WTC11 (cell line): ENCODE measurements at regions not wholly inside any gene's neighbourhood (a gene's known extent, or its start where the extent isn't known, plus 50 kb on each side); places are given as distances from the start of the nearest gene placed in this dataset.

ENCODE experiments used
- ATAC-seq: fragments of 200-7000 bp; cut with Tn5 transposase; 2 replicates; pipeline ENCODE4 v1.10.0; 2021; ENCODE audit warnings: mild to moderate bottlenecking, moderate library complexity
- CTCF ChIA-PET: fragments of 300-600 bp; sonication (Branson Sonifier 250); formaldehyde crosslinking; loops from one replicate; lab custom pipeline; 2021; ENCODE audit warnings: antibody characterized with exemption; lab: Charles Lee
- POLR2A ChIA-PET: fragments of 350-600 bp; sonication (Branson Sonifier 250); formaldehyde crosslinking; loops from one replicate; lab custom pipeline; 2021; ENCODE audit warnings: antibody characterized with exemption; lab: Charles Lee
- DNase-seq: peaks from one replicate; pipeline ENCODE4 v3.0.0; 2021; ENCODE audit warnings: low spot score
- H3K27ac Mint-ChIP-seq: 2 replicates; pipeline ENCODE4 v1.8.0; 2021; ENCODE audit warnings: mixed read lengths
- H3K27me3 Mint-ChIP-seq: 2 replicates; pipeline ENCODE4 v1.8.0; 2021; ENCODE audit warnings: low read depth, mild to moderate bottlenecking, moderate library complexity, mixed read lengths
- H3K36me3 Mint-ChIP-seq: 2 replicates; pipeline ENCODE4 v1.8.0; 2021; ENCODE audit warnings: mixed read lengths
- H3K4me1 Mint-ChIP-seq: 2 replicates; pipeline ENCODE4 v1.8.0; 2022; ENCODE audit warnings: mixed read lengths
- H3K4me3 Mint-ChIP-seq: 2 replicates; pipeline ENCODE4 v1.8.0; 2021; ENCODE audit warnings: mild to moderate bottlenecking, moderate library complexity, mixed read lengths
- H3K9me3 Mint-ChIP-seq: 2 replicates; pipeline ENCODE4 v1.8.0; 2021; ENCODE audit warnings: mixed read lengths
- ATF1 ChIP-seq: sonication (generic); formaldehyde crosslinking; IDR thresholded peaks from 2 replicates; pipeline ENCODE4 v1.8.1; 2023; ENCODE audit warnings: mild to moderate bottlenecking, moderate library complexity, missing genetic modification reagents
- ESRRA ChIP-seq: sonication (generic); formaldehyde crosslinking; IDR thresholded peaks from 2 replicates; pipeline ENCODE4 v1.8.1; 2022; ENCODE audit warnings: mild to moderate bottlenecking, missing genetic modification reagents, borderline replicate concordance
- ETV6 ChIP-seq: sonication (generic); formaldehyde crosslinking; IDR thresholded peaks from 2 replicates; pipeline ENCODE4 v1.8.1; 2022; ENCODE audit warnings: mild to moderate bottlenecking, missing genetic modification reagents
- FOXJ3 ChIP-seq: sonication (generic); formaldehyde crosslinking; IDR thresholded peaks from 2 replicates; pipeline ENCODE4 v1.9.0; 2021; ENCODE audit warnings: missing genetic modification reagents, mild to moderate bottlenecking, borderline replicate concordance
- GABPB1 ChIP-seq: sonication (generic); formaldehyde crosslinking; IDR thresholded peaks from 2 replicates; pipeline ENCODE4 v1.8.1; 2023; ENCODE audit warnings: mild to moderate bottlenecking, missing genetic modification reagents
- GRHL2 ChIP-seq: fragments of 250-450 bp; sonication (Bioruptor Pico); IDR thresholded peaks from 2 replicates; pipeline ENCODE4 v1.8.0; 2022; ENCODE audit warnings: mild to moderate bottlenecking, moderate library complexity; ENCODE audit not compliant: insufficient replicate concordance, severe bottlenecking
- IRF2 ChIP-seq: sonication (generic); formaldehyde crosslinking; IDR thresholded peaks from 2 replicates; pipeline ENCODE4 v1.8.0; 2022; ENCODE audit warnings: low read depth, missing genetic modification reagents, borderline replicate concordance
- MYBL2 ChIP-seq: sonication (generic); formaldehyde crosslinking; IDR thresholded peaks from 2 replicates; pipeline ENCODE4 v1.8.1; 2023; ENCODE audit warnings: mild to moderate bottlenecking, moderate library complexity, missing genetic modification reagents
- NFE2L1 ChIP-seq: sonication (generic); formaldehyde crosslinking; IDR thresholded peaks from 2 replicates; pipeline ENCODE4 v1.8.1; 2023; ENCODE audit warnings: missing genetic modification reagents
- NR2C2 ChIP-seq: sonication (generic); formaldehyde crosslinking; IDR thresholded peaks from 2 replicates; pipeline ENCODE4 v1.8.0; 2022; ENCODE audit warnings: mild to moderate bottlenecking, missing genetic modification reagents
- RORB ChIP-seq: fragments of 250-450 bp; sonication (Bioruptor Pico); IDR thresholded peaks from 2 replicates; pipeline ENCODE4 v1.9.0; 2021; ENCODE audit warnings: mild to moderate bottlenecking
- SMAD3 ChIP-seq: sonication (generic); formaldehyde crosslinking; IDR thresholded peaks from 2 replicates; pipeline ENCODE4 v1.8.0; 2022; ENCODE audit warnings: missing genetic modification reagents, mild to moderate bottlenecking, borderline replicate concordance
- SOX15 ChIP-seq: fragments of 250-450 bp; sonication (Bioruptor Pico); IDR thresholded peaks from 2 replicates; pipeline ENCODE4 v1.9.0; 2021; ENCODE audit warnings: mild to moderate bottlenecking
- SP1 ChIP-seq: sonication (generic); formaldehyde crosslinking; conservative IDR thresholded peaks from 2 replicates; pipeline ENCODE4 v1.8.1; 2022; ENCODE audit warnings: missing genetic modification reagents
- ZNF121 ChIP-seq: sonication (generic); formaldehyde crosslinking; IDR thresholded peaks from 2 replicates; pipeline ENCODE4 v1.8.0; 2023; ENCODE audit warnings: missing genetic modification reagents
- ZNF232 ChIP-seq: sonication (generic); formaldehyde crosslinking; IDR thresholded peaks from 2 replicates; pipeline ENCODE4 v1.8.0; 2022; ENCODE audit warnings: mild to moderate bottlenecking, missing genetic modification reagents
- TF ChIP-seq, protein P1 (sequence below): sonication (generic); formaldehyde crosslinking; IDR thresholded peaks from 2 replicates; pipeline ENCODE4 v1.8.1; 2022; ENCODE audit warnings: mild to moderate bottlenecking, moderate library complexity, missing genetic modification reagents
- TF ChIP-seq, protein P2 (sequence below): fragments of 250-450 bp; sonication (Bioruptor Pico); conservative IDR thresholded peaks from 2 replicates; pipeline ENCODE4 v1.9.0; 2021; ENCODE audit warnings: mild to moderate bottlenecking
- TF ChIP-seq, protein P3 (sequence below): sonication (generic); formaldehyde crosslinking; IDR thresholded peaks from 2 replicates; pipeline ENCODE4 v1.8.1; 2023; ENCODE audit warnings: mild to moderate bottlenecking, missing genetic modification reagents, borderline replicate concordance
- TF ChIP-seq, protein P4 (sequence below): sonication (generic); formaldehyde crosslinking; IDR thresholded peaks from 2 replicates; pipeline ENCODE4 v1.8.0; 2023; ENCODE audit warnings: missing genetic modification reagents
- TF ChIP-seq, protein P5 (sequence below): fragments of 200-600 bp; IDR thresholded peaks from 2 replicates; pipeline ENCODE4 v1.8.0; 2022; ENCODE audit warnings: antibody characterized with exemption
- TF ChIP-seq, protein P6 (sequence below): sonication (generic); formaldehyde crosslinking; IDR thresholded peaks from 2 replicates; pipeline ENCODE4 v1.8.1; 2023; ENCODE audit warnings: mild to moderate bottlenecking, missing genetic modification reagents

DNA sequence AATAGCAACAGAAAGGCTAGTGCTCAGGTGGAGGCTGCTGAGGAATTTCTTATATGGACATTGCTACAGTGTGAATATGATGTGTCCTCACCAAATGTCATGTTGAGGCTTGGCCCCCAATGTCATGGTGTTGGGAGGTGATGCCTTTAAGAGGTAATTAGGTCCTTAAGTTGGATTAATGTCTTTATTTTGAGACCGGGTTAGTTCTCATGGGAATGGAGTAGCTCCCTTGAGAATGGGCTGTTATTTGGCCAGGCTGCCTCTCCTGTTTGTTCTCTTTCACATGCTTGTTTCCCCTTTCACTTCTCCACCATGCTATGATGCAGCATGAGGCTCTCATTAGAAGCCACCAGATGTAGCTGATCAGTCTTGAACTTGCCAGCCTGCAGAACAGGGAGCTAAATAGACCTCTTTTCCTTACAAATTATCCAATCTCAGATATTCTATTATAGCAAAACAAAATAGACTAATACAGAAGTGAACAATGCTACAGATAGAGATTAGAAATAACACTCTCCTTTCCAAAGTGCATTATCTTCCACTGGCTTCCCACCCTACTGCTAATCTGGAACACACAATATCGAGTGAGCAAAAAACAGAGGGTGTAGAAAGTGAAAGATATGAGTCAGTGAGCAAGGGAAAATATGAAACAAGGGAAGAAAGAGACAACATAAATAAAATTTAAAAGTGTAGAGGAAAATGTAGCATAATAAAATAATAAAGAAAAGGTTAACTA is 160.2 kb downstream of the NTMT2 start (continued):
- TF ChIP-seq IRF2 (no peak), FOXJ3 (CRISPR knock-in tag) (no peak), ESRRA (CRISPR knock-in tag) (no peak), ATF1 (CRISPR knock-in tag) (no peak), ZNF232 (no peak), RORB (no peak), SOX15 (CRISPR knock-in tag) (no peak)
- TF ChIP-seq, protein P1, sequence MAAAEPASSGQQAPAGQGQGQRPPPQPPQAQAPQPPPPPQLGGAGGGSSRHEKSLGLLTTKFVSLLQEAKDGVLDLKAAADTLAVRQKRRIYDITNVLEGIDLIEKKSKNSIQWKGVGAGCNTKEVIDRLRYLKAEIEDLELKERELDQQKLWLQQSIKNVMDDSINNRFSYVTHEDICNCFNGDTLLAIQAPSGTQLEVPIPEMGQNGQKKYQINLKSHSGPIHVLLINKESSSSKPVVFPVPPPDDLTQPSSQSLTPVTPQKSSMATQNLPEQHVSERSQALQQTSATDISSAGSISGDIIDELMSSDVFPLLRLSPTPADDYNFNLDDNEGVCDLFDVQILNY (CRISPR knock-in tag): no peak
- TF ChIP-seq, protein P2, sequence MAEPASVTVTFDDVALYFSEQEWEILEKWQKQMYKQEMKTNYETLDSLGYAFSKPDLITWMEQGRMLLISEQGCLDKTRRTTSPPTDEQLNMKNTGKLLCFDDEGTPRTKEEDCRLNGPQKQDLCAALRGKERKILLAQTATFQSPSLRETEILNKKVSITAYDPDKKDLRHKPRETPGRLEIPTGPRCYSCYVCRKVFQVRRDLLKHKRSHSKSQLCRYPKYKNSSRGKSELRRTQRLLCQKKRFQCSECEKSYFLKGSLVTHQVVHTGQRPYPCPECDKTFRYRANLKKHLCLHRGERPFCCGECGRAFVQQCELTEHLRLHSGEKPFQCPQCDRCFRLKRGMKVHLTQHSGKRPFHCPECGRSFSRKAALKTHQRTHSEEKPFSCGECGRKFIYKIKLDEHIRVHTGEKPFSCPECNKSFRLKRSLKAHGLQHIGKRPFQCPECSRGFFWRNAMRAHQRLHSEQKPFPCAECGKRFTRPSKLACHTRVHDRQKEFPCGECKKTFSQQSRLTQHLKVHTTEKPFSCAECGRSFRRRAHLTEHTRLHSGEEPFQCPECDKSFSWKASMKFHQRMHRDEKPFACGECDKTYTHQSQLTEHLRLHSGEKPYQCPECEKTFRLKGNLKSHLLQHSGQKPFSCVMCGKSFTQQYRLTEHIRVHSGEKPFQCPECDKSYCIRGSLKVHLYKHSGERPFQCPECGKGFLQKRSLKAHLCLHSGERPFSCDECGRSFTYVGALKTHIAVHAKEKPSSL (CRISPR knock-in tag): no peak
- TF ChIP-seq, protein P3, sequence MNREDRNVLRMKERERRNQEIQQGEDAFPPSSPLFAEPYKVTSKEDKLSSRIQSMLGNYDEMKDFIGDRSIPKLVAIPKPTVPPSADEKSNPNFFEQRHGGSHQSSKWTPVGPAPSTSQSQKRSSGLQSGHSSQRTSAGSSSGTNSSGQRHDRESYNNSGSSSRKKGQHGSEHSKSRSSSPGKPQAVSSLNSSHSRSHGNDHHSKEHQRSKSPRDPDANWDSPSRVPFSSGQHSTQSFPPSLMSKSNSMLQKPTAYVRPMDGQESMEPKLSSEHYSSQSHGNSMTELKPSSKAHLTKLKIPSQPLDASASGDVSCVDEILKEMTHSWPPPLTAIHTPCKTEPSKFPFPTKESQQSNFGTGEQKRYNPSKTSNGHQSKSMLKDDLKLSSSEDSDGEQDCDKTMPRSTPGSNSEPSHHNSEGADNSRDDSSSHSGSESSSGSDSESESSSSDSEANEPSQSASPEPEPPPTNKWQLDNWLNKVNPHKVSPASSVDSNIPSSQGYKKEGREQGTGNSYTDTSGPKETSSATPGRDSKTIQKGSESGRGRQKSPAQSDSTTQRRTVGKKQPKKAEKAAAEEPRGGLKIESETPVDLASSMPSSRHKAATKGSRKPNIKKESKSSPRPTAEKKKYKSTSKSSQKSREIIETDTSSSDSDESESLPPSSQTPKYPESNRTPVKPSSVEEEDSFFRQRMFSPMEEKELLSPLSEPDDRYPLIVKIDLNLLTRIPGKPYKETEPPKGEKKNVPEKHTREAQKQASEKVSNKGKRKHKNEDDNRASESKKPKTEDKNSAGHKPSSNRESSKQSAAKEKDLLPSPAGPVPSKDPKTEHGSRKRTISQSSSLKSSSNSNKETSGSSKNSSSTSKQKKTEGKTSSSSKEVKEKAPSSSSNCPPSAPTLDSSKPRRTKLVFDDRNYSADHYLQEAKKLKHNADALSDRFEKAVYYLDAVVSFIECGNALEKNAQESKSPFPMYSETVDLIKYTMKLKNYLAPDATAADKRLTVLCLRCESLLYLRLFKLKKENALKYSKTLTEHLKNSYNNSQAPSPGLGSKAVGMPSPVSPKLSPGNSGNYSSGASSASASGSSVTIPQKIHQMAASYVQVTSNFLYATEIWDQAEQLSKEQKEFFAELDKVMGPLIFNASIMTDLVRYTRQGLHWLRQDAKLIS: no peak

DNA sequence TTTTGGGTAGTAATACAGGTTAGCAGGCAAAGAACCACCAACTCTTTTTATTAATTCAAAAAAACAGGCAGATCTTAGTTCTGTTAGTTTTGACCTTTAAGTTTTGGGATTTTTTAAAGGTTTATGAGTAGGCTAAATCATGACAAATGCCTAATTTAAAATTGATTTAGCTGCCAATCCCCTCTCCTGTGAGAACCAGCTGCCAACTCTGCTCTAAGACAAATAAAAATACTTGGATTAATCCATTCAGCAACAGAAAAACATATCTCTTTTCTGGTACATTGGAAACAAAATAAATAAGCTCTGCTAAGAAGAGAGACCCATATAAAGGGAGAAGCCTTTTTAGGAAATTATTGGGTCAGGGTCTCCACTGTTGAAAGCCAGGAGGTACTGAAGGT is 160.8 kb downstream of the NTMT2 start:
- H3K36me3 Mint-ChIP-seq: no peaks in the 10 kb centered on the region
- TF ChIP-seq ZNF121 (CRISPR knock-in tag) (no peak), GRHL2 (CRISPR knock-in tag) (no peak), ETV6 (CRISPR knock-in tag) (no peak), MYBL2 (CRISPR knock-in tag) (no peak), NFE2L1 (CRISPR knock-in tag) (no peak), FOXJ3 (CRISPR knock-in tag) (no peak), GABPB1 (CRISPR knock-in tag) (no peak), SMAD3 (no peak), NR2C2 (CRISPR knock-in tag) (no peak), SP1 (CRISPR knock-in tag) (no peak)
- TF ChIP-seq, protein P4, sequence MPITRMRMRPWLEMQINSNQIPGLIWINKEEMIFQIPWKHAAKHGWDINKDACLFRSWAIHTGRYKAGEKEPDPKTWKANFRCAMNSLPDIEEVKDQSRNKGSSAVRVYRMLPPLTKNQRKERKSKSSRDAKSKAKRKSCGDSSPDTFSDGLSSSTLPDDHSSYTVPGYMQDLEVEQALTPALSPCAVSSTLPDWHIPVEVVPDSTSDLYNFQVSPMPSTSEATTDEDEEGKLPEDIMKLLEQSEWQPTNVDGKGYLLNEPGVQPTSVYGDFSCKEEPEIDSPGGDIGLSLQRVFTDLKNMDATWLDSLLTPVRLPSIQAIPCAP (CRISPR knock-in tag): no peak
- TF ChIP-seq, protein P5, sequence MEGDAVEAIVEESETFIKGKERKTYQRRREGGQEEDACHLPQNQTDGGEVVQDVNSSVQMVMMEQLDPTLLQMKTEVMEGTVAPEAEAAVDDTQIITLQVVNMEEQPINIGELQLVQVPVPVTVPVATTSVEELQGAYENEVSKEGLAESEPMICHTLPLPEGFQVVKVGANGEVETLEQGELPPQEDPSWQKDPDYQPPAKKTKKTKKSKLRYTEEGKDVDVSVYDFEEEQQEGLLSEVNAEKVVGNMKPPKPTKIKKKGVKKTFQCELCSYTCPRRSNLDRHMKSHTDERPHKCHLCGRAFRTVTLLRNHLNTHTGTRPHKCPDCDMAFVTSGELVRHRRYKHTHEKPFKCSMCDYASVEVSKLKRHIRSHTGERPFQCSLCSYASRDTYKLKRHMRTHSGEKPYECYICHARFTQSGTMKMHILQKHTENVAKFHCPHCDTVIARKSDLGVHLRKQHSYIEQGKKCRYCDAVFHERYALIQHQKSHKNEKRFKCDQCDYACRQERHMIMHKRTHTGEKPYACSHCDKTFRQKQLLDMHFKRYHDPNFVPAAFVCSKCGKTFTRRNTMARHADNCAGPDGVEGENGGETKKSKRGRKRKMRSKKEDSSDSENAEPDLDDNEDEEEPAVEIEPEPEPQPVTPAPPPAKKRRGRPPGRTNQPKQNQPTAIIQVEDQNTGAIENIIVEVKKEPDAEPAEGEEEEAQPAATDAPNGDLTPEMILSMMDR: no peak
- TF ChIP-seq, protein P6, sequence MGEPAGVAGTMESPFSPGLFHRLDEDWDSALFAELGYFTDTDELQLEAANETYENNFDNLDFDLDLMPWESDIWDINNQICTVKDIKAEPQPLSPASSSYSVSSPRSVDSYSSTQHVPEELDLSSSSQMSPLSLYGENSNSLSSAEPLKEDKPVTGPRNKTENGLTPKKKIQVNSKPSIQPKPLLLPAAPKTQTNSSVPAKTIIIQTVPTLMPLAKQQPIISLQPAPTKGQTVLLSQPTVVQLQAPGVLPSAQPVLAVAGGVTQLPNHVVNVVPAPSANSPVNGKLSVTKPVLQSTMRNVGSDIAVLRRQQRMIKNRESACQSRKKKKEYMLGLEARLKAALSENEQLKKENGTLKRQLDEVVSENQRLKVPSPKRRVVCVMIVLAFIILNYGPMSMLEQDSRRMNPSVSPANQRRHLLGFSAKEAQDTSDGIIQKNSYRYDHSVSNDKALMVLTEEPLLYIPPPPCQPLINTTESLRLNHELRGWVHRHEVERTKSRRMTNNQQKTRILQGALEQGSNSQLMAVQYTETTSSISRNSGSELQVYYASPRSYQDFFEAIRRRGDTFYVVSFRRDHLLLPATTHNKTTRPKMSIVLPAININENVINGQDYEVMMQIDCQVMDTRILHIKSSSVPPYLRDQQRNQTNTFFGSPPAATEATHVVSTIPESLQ (CRISPR knock-in tag): no peak
- TF ChIP-seq, all 79 proteins: peak for 0
- Mint-ChIP-seq H3K27me3 (0 out of 2 replicates have a peak, but pooled peaks cover 4% of the 10 kb centered on the region), H3K4me1 (peaks cover 2% of the 10 kb centered on the region), H3K9me3 (no peaks in the 10 kb centered on the region), H3K27ac (no peak overlapping the region), H3K4me3 (no peak overlapping the region)
- ATAC-seq: no peak
- DNase-seq: no peak
- ChIA-PET CTCF (no interaction called here), POLR2A (no interaction called here)
